Endothelial cell (in vitro differentiated cells): ENCODE measurements at regions not wholly inside any gene's neighbourhood (a gene's known extent, or its start where the extent isn't known, plus 50 kb on each side); places are given as distances from the start of the nearest gene placed in this dataset.
"Not testable (repeated sequence)": the region's sequence is repeated elsewhere in the genome, so short reads cannot be mapped to it uniquely, and the experiment has no call there.

Source experiments
- DNase-seq: peaks from one replicate; pipeline ENCODE4 v3.0.0; 2021; ENCODE audit warnings: low spot score
- H3K27ac Mint-ChIP-seq: one replicate; pipeline ENCODE4 v1.8.0; 2021; ENCODE audit warnings: mixed read lengths, inconsistent platforms; ENCODE audit not compliant: unreplicated experiment
- H3K27me3 Mint-ChIP-seq: one replicate; pipeline ENCODE4 v1.8.0; 2021; ENCODE audit warnings: mild to moderate bottlenecking, moderate library complexity, mixed read lengths, inconsistent platforms; ENCODE audit not compliant: unreplicated experiment
- H3K36me3 Mint-ChIP-seq: one replicate; pipeline ENCODE4 v1.8.0; 2021; ENCODE audit warnings: mild to moderate bottlenecking, low read depth, mixed read lengths, inconsistent platforms; ENCODE audit not compliant: unreplicated experiment
- H3K4me1 Mint-ChIP-seq: one replicate; pipeline ENCODE4 v1.8.0; 2021; ENCODE audit warnings: mild to moderate bottlenecking, mixed read lengths, inconsistent platforms; ENCODE audit not compliant: unreplicated experiment
- H3K4me3 Mint-ChIP-seq: one replicate; pipeline ENCODE4 v1.8.0; 2021; ENCODE audit warnings: mild to moderate bottlenecking, mixed read lengths, inconsistent platforms; ENCODE audit not compliant: unreplicated experiment
- H3K9me3 Mint-ChIP-seq: one replicate; pipeline ENCODE4 v1.8.0; 2021; ENCODE audit warnings: mixed read lengths, inconsistent platforms; ENCODE audit not compliant: unreplicated experiment
- TF ChIP-seq, protein P1 (sequence below): fragments of 200-600 bp; sonication (generic); IDR thresholded peaks from one replicate; pipeline ENCODE4 v1.5.0; 2021; ENCODE audit warnings: antibody characterized with exemption; ENCODE audit not compliant: unreplicated experiment

DNA sequence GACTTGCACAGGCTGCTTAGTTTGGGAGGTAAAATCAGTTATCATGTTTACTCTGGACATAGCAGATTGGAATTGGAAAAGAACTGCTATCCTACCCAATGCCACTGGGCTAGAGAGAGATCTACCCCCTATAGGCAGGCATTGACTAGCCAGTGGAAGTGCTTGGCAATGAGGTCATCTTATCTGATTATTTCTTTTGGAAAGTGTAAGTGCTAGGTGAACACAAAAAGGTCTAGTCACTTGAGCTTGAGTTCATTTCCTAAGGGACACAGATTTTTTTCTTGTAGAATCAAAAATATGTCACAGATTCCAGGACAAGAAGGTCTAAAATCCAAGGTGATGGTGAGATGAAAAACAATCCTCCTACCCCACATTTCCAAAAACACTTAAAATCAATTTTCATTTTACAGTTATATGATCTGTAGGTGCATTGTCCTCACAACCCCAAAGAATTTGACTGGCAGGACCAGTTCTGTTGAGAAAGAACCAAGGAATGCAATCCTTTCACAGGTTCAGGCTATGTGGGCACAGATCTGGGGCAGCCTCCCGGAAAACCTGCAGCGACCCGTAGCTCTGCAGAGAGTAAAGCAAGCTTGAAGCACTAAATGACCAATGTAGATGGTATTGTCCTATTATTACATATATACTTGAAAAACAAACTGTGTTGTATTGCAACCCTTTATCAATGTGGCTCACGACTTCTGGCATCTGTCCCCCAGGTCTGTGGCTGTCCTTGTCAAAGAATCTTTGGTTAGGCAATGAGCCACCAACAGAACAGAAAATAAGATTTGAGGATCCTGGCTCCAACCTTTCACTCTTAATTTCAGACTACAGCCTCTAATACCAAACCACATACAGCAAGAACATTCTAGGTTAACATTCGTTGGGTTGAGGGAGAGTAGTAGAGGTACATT is 67.3 kb upstream of the ADTRP start:
- Mint-ChIP-seq H3K27me3 (no peaks in the 10 kb centered on the region), H3K27ac (no peak overlapping the region), H3K9me3 (no peaks in the 10 kb centered on the region), H3K36me3 (no peaks in the 10 kb centered on the region), H3K4me3 (no peak overlapping the region), H3K4me1 (no peaks in the 10 kb centered on the region)
- TF ChIP-seq, protein P1, sequence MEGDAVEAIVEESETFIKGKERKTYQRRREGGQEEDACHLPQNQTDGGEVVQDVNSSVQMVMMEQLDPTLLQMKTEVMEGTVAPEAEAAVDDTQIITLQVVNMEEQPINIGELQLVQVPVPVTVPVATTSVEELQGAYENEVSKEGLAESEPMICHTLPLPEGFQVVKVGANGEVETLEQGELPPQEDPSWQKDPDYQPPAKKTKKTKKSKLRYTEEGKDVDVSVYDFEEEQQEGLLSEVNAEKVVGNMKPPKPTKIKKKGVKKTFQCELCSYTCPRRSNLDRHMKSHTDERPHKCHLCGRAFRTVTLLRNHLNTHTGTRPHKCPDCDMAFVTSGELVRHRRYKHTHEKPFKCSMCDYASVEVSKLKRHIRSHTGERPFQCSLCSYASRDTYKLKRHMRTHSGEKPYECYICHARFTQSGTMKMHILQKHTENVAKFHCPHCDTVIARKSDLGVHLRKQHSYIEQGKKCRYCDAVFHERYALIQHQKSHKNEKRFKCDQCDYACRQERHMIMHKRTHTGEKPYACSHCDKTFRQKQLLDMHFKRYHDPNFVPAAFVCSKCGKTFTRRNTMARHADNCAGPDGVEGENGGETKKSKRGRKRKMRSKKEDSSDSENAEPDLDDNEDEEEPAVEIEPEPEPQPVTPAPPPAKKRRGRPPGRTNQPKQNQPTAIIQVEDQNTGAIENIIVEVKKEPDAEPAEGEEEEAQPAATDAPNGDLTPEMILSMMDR, result no peak
- DNase-seq, result no peak

DNA sequence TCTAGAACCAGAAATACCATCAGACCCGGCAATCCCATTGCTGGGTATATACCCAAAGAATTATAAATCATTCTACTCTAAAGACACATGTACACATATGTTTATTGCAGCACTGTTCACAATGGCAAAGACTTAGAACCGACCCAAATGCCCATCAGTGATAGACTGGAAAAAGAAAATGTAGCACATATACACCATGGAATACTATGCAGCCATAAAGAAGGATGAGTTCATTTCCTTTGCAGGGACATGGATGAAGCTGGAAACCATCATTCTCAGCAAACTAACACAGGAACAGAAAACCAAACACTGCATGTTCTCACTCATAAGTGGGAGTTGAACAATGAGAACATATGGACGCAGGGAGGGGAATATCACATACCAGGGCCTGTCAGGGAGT is 64.2 kb upstream of the ADTRP start:
- DNase-seq, H3K27ac Mint-ChIP-seq, H3K9me3 Mint-ChIP-seq, H3K4me3 Mint-ChIP-seq, H3K4me1 Mint-ChIP-seq, H3K27me3 Mint-ChIP-seq, H3K36me3 Mint-ChIP-seq: not testable (repeated sequence)

DNA sequence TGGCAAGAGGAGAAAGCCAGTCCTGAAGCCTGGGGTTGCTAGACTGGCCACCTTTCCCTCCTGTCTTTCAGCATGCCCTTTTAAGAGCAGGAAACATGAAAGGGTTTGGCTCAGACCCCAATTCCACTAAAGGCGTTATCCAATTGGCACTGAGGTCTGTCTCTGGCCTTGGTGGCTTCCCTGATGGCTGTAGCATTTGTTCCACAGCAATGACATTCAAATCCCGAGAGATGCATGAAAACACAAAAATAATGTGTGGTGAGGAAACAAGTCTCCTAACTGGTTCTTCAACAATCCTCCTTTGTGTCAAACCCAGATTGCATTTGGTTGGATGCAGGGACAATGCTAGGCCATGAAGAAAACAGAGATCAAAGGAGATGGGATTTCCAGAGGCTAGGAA is 56.5 kb upstream of the ADTRP start:
- DNase-seq, result no peak

DNA sequence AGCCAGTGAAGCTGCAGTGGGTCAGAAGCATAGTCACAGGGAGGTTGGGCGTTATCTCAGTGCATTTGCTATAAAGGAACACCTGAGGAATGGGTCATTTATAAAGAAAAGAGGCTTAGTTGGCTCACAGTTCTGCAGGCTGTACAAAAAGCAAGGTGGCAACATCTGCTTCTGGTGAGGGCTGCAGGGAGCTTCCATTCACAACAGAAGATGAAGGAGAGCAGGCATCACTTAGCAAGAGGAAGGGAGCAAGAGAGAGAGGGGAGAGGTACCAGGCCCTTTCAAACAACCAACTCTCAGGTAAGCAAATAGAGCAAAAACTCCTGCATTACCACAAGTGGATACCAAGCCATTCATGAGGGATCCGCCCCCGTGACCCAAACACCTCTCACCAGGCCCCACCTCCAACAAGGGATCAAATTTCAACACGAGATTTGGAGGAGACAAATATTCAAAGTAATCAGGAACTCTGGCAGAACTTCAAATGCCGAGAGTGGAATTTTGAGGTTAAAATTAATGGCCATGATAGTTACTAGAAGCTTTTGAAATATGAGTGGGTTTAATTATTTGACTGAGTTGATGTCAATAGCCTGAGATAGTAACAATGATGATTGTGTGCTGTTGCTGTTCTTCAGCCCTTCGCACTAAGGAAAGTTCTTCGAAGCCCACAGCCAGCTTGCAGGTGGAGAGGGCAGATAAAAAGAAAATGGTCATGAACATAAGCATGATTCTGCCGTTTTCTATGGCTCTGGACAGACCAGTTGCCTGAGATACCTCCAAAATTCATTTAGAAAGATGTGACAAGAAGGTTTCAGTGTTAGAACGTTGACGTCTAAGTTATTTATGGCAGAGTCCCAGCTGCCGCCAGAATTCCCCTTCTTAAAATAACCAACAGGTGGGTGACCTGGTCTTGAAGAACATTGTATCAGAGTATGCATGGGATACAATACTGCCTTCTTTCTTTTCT is 55.3 kb upstream of the ADTRP start:
- H3K36me3 Mint-ChIP-seq, result no peaks in the 10 kb centered on the region
- no peaks in the 10 kb centered on the region for H3K9me3 Mint-ChIP-seq
- peaks cover 3% of the 10 kb centered on the region for H3K27me3 Mint-ChIP-seq
- DNase-seq, result no peak
- H3K27ac Mint-ChIP-seq, result no peak overlapping the region
- no peak overlapping the region for H3K4me3 Mint-ChIP-seq
- TF ChIP-seq, protein P1, result no peak
- no peaks in the 10 kb centered on the region for H3K4me1 Mint-ChIP-seq

More for the DNA sequence above, 56.5 kb upstream of the ADTRP start:
- Mint-ChIP-seq H3K4me3 (no peak overlapping the region), H3K27ac (no peak overlapping the region), H3K9me3 (peaks cover 8% of the 10 kb centered on the region), H3K4me1 (no peaks in the 10 kb centered on the region), H3K36me3 (no peaks in the 10 kb centered on the region), H3K27me3 (peaks cover 3% of the 10 kb centered on the region)
- TF ChIP-seq, protein P1, result no peak

DNA sequence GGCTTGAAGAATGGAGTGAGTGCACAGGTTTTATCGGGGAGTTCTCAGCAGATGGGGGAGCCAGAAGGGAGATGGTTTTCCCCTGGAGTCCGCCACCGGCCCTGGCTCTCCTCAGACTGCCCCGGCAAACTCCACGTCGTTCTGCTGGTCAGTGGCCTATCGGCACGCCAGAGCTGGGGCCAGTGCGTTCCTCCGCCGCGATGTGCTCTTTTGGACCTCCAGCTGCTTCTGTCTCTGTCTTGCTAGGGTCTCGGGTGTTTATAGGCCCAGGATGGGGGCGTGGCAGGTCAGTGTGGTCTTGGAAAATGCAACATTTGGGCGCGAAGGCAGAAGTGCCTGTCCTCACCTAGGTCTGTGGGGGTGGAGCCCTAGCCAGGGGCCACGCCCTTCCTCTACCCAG is 53.0 kb upstream of the ADTRP start:
- Mint-ChIP-seq H3K27me3 (peaks cover 1% of the 10 kb centered on the region), H3K4me3 (no peak overlapping the region), H3K4me1 (no peaks in the 10 kb centered on the region), H3K36me3 (no peaks in the 10 kb centered on the region), H3K27ac (no peak overlapping the region), H3K9me3 (no peaks in the 10 kb centered on the region)
- DNase-seq, result no peak
- TF ChIP-seq, protein P1, result no peak
